Glutamatergic neuron (in vitro differentiated cells): ENCODE measurements at regions not wholly inside any gene's neighbourhood (a gene's known extent, or its start where the extent isn't known, plus 50 kb on each side); places are given as distances from the start of the nearest gene placed in this dataset.
A peak's percentile ranks its signal among the peaks of the same experiment; 100 is the strongest.

Experiments used
- DNase-seq: peaks from one replicate; pipeline ENCODE4 v3.0.0; 2022
- H3K27ac Mint-ChIP-seq: one replicate; pipeline ENCODE4 v1.8.0; 2020; ENCODE audit warnings: mild to moderate bottlenecking, mixed read lengths, inconsistent platforms; ENCODE audit not compliant: unreplicated experiment
- H3K27me3 Mint-ChIP-seq: one replicate; pipeline ENCODE4 v1.8.0; 2020; ENCODE audit warnings: mild to moderate bottlenecking, moderate library complexity, mixed read lengths, inconsistent platforms; ENCODE audit not compliant: unreplicated experiment
- H3K36me3 Mint-ChIP-seq: one replicate; pipeline ENCODE4 v1.8.0; 2020; ENCODE audit warnings: mild to moderate bottlenecking, mixed read lengths, inconsistent platforms; ENCODE audit not compliant: unreplicated experiment
- H3K4me1 Mint-ChIP-seq: one replicate; pipeline ENCODE4 v1.8.0; 2020; ENCODE audit warnings: mild to moderate bottlenecking, low read depth, mixed read lengths, inconsistent platforms; ENCODE audit not compliant: unreplicated experiment
- H3K4me3 Mint-ChIP-seq: one replicate; pipeline ENCODE4 v1.8.0; 2020; ENCODE audit warnings: mild to moderate bottlenecking, mixed read lengths, inconsistent platforms; ENCODE audit not compliant: unreplicated experiment
- H3K9me3 Mint-ChIP-seq: one replicate; pipeline ENCODE4 v1.8.0; 2020; ENCODE audit warnings: mild to moderate bottlenecking, moderate library complexity, mixed read lengths, inconsistent platforms; ENCODE audit not compliant: unreplicated experiment
- CTCF ChIP-seq: fragments of 200-600 bp; sonication (generic); IDR thresholded peaks from one replicate; pipeline ENCODE4 v1.5.0; 2021; ENCODE audit not compliant: partially characterized antibody, unreplicated experiment

- peaks cover 30% of the 10 kb centered on the region for H3K4me1 Mint-ChIP-seq
- H3K36me3 Mint-ChIP-seq: no peaks in the 10 kb centered on the region
- no peak for TF ChIP-seq CTCF
- no peaks in the 10 kb centered on the region for H3K27me3 Mint-ChIP-seq
- H3K4me3 Mint-ChIP-seq: no peak overlapping the region
- H3K9me3 Mint-ChIP-seq: peaks cover 6% of the 10 kb centered on the region
- DNase-seq: no peak
- peak overlapping the region; percentile 11 for H3K27ac Mint-ChIP-seq
These were observed 364.3 kb upstream of the CDH10 start for GRCh38 chr5:25009063-25009462.

GRCh38 chr5:25006734-25007133, 362.0 kb upstream of the CDH10 start:
- peak; percentile 48 for TF ChIP-seq CTCF
- peaks cover 30% of the 10 kb centered on the region for H3K4me1 Mint-ChIP-seq
- peaks cover 1% of the 10 kb centered on the region for H3K27me3 Mint-ChIP-seq
- peaks cover 6% of the 10 kb centered on the region for H3K9me3 Mint-ChIP-seq
- no peak for DNase-seq
- H3K27ac Mint-ChIP-seq: peak overlapping the region; percentile 44
- no peak overlapping the region for H3K4me3 Mint-ChIP-seq
- no peaks in the 10 kb centered on the region for H3K36me3 Mint-ChIP-seq

- peaks cover 1% of the 10 kb centered on the region for H3K27me3 Mint-ChIP-seq
- no peaks in the 10 kb centered on the region for H3K36me3 Mint-ChIP-seq
- DNase-seq: no peak
- TF ChIP-seq CTCF: no peak
- H3K4me3 Mint-ChIP-seq: peak overlapping the region; percentile 25
- H3K4me1 Mint-ChIP-seq: peaks cover 30% of the 10 kb centered on the region
- peaks cover 6% of the 10 kb centered on the region for H3K9me3 Mint-ChIP-seq
- H3K27ac Mint-ChIP-seq: peak overlapping the region; percentile 89
These were observed 361.5 kb upstream of the CDH10 start for GRCh38 chr5:25006237-25006636.

GRCh38 chr5:25005431-25005830, 360.7 kb upstream of the CDH10 start:
- peak overlapping the region; percentile 18 for H3K4me3 Mint-ChIP-seq
- TF ChIP-seq CTCF: no peak
- H3K27ac Mint-ChIP-seq: peak overlapping the region; percentile 4
- no peaks in the 10 kb centered on the region for H3K36me3 Mint-ChIP-seq
- peaks cover 1% of the 10 kb centered on the region for H3K27me3 Mint-ChIP-seq
- H3K9me3 Mint-ChIP-seq: peaks cover 5% of the 10 kb centered on the region
- no peak for DNase-seq
- H3K4me1 Mint-ChIP-seq: peaks cover 30% of the 10 kb centered on the region

- H3K9me3 Mint-ChIP-seq: no peaks in the 10 kb centered on the region
- H3K4me3 Mint-ChIP-seq: no peak overlapping the region
- DNase-seq: no peak
- H3K36me3 Mint-ChIP-seq: no peaks in the 10 kb centered on the region
- H3K27ac Mint-ChIP-seq: no peak overlapping the region
- peaks cover 17% of the 10 kb centered on the region for H3K4me1 Mint-ChIP-seq
- H3K27me3 Mint-ChIP-seq: peaks cover 1% of the 10 kb centered on the region
- TF ChIP-seq CTCF: no peak
These were observed 357.6 kb upstream of the CDH10 start for GRCh38 chr5:25002371-25002770.
